ENCODE measurements at regions not wholly inside any gene's neighbourhood (a gene's known extent, or its start where the extent isn't known, plus 50 kb on each side); places are given as distances from the start of the nearest gene placed in this dataset.

- FAIRE-seq (no peak), DNase-seq (ENCODE audit: low read depth, low spot score) (no peak)
- H3K4me3 ChIP-seq (replicated peaks in 1 of 3; ENCODE audit: insufficient read depth in 1 of 3, low read depth in 1 of 3, low read length in 3 of 3): no peak overlapping the region
- H3K9ac ChIP-seq (replicated peaks; ENCODE audit: extremely low read depth, insufficient read depth, low read length): no peak overlapping the region
- CTCF ChIA-PET: no interaction called here
- H3K9me1 ChIP-seq (replicated peaks; ENCODE audit: control insufficient read depth, extremely low read depth, insufficient read depth, low read length): no peaks in the 10 kb centered on the region
- no peak overlapping the region for H2AFZ ChIP-seq (ENCODE audit: low read depth, low read length)
- no peaks in the 10 kb centered on the region for H3K4me1 ChIP-seq (ENCODE audit: control insufficient read depth, extremely low read depth, insufficient read depth, low read length)
- no peaks in the 10 kb centered on the region for H3K79me2 ChIP-seq (ENCODE audit: control insufficient read depth, insufficient read depth, low read length)
- no peaks in the 10 kb centered on the region for H3K27me3 ChIP-seq (ENCODE audit: control insufficient read depth in 2 of 2, insufficient read depth in 2 of 2, low read length in 2 of 2)
- no peaks in the 10 kb centered on the region for H3K9me3 ChIP-seq (replicated peaks; ENCODE audit: control insufficient read depth, insufficient read depth, low read length)
- intact Hi-C loops (cut with micrococcal nuclease) (no loop called here), dilution Hi-C loops (cut with MboI; ENCODE audit: extremely low pct_ligation_motif_present, low sequenced_read_pairs) (no loop called here)
- no peak overlapping the region for H3K4me2 ChIP-seq (ENCODE audit: insufficient read depth, low read length)
- no TSS peak for BruUV-seq (replicated peaks)
- H3K27ac ChIP-seq (ENCODE audit: insufficient read depth, low read depth, low read length): no peak overlapping the region
- H3K36me3 ChIP-seq (ENCODE audit: control insufficient read depth in 2 of 2, extremely low read depth in 1 of 2, insufficient read depth in 2 of 2, low read length in 2 of 2): no peaks in the 10 kb centered on the region
- TF ChIP-seq EZH2 (IDR thresholded peaks at IDR 0.05; ENCODE audit: borderline replicate concordance, low read depth, low read length, severe bottlenecking) (no peak), POLR2AphosphoS5 (IDR thresholded peaks at IDR 0.05; ENCODE audit: insufficient read depth, low read depth, low read length) (no peak), JUN (IDR thresholded peaks at IDR 0.05; ENCODE audit: borderline replicate concordance, insufficient read depth, insufficient read length, low read depth) (no peak), CTCF (IDR thresholded peaks at IDR 0.05; ENCODE audit: extremely low read depth in 1 of 2, insufficient read depth in 1 of 2, low read depth in 1 of 2, low read length in 2 of 2) (no peak), FOS (IDR thresholded peaks at IDR 0.05; ENCODE audit: borderline replicate concordance, insufficient read depth, low read length) (no peak), MYC (IDR thresholded peaks at IDR 0.05; ENCODE audit: low read depth, low read length) (no peak), GATA2 (IDR thresholded peaks at IDR 0.05; ENCODE audit: insufficient read depth, insufficient read length, low read depth, low read length) (no peak), POLR2A (IDR thresholded peaks at IDR 0.05; ENCODE audit: low read depth, low read length) (no peak), MAX (IDR thresholded peaks at IDR 0.05; ENCODE audit: insufficient read depth, insufficient read length) (no peak)
- H4K20me1 ChIP-seq (replicated peaks; ENCODE audit: control insufficient read depth, extremely low read depth, insufficient read depth, low read length): peaks cover 2% of the 10 kb centered on the region
- POLR2A ChIA-PET: no interaction called here
These were observed 523.4 kb upstream of the ARRDC3 start for GRCh38 chr5:91906494-91906893.

All from endothelial cell of umbilical vein (primary cell).